Breast epithelium (tissue), 3 donors: ENCODE measurements at regions not wholly inside any gene's neighbourhood (a gene's known extent, or its start where the extent isn't known, plus 50 kb on each side); places are given as distances from the start of the nearest gene placed in this dataset.

ENCODE experiments used
- CTCF ChIP-seq, 3 donors: fragments of 450-650 bp; IDR thresholded peaks; one replicate each; pipeline ENCODE4 v1.5.1; 2016 to 2017; ENCODE audit warnings: antibody characterized with exemption in 3 of 3, mild to moderate bottlenecking in 3 of 3, moderate library complexity in 3 of 3
- POLR2A ChIP-seq: fragments of 450-650 bp; IDR thresholded peaks from one replicate; pipeline ENCODE4 v1.6.1; 2016; ENCODE audit warnings: antibody characterized with exemption, mild to moderate bottlenecking, moderate library complexity
- POLR2AphosphoS5 ChIP-seq, 3 donors: sonication (generic); formaldehyde crosslinking; IDR thresholded peaks; one replicate each; pipeline ENCODE4 v1.6.1; 2017; ENCODE audit warnings: antibody characterized with exemption in 3 of 3

GRCh38 chr22:47472636-47473035 lies 710.2 kb downstream of the TBC1D22A start:
- TF ChIP-seq CTCF (IDR thresholded peaks at IDR 0.05) (no peak), POLR2A (no peak), POLR2AphosphoS5 (IDR thresholded peaks at IDR 0.05) (no peak)
